Retinal pigment epithelial cell (primary cell): ENCODE measurements at regions not wholly inside any gene's neighbourhood (a gene's known extent, or its start where the extent isn't known, plus 50 kb on each side); places are given as distances from the start of the nearest gene placed in this dataset.
"Not testable (repeated sequence)": the region's sequence is repeated elsewhere in the genome, so short reads cannot be mapped to it uniquely, and the experiment has no call there.

ENCODE experiments used
- DNase-seq: peaks from one replicate; pipeline ENCODE4 v3.0.0-alpha.2; 2010; ENCODE audit warnings: low read depth
- H3K4me3 ChIP-seq: 2 replicates; pipeline ENCODE4 v1.5.1; 2011; ENCODE audit warnings: mild to moderate bottlenecking, low read length, control low read depth, moderate library complexity
- TF ChIP-seq, protein P1 (sequence below): conservative IDR thresholded peaks from 2 replicates; pipeline ENCODE4 v1.5.1; 2011; ENCODE audit warnings: low read depth, low read length, control low read depth, inconsistent platforms

DNA sequence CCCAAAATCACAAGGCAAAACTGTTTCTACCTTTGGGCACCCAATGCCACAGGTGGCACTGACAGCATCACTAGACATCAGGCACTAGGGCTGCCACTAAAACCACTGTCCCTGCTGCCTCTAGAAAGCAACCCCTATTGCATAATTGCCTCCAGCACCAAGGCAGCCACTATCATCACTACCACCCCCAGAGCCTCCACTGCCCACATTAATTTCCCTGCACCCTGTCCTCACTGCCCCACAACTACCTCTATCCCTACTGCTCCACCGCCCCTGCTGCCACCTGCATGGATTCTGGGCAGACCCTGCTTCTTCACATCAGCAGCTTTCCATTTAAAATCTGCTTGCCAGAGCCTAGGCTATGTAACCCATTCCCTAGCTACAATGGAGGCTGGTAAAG lies 68.6 kb upstream of the CACHD1 start:
- DNase-seq: no peak
- H3K4me3 ChIP-seq: no peak overlapping the region
- TF ChIP-seq, protein P1, sequence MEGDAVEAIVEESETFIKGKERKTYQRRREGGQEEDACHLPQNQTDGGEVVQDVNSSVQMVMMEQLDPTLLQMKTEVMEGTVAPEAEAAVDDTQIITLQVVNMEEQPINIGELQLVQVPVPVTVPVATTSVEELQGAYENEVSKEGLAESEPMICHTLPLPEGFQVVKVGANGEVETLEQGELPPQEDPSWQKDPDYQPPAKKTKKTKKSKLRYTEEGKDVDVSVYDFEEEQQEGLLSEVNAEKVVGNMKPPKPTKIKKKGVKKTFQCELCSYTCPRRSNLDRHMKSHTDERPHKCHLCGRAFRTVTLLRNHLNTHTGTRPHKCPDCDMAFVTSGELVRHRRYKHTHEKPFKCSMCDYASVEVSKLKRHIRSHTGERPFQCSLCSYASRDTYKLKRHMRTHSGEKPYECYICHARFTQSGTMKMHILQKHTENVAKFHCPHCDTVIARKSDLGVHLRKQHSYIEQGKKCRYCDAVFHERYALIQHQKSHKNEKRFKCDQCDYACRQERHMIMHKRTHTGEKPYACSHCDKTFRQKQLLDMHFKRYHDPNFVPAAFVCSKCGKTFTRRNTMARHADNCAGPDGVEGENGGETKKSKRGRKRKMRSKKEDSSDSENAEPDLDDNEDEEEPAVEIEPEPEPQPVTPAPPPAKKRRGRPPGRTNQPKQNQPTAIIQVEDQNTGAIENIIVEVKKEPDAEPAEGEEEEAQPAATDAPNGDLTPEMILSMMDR: no peak

DNA sequence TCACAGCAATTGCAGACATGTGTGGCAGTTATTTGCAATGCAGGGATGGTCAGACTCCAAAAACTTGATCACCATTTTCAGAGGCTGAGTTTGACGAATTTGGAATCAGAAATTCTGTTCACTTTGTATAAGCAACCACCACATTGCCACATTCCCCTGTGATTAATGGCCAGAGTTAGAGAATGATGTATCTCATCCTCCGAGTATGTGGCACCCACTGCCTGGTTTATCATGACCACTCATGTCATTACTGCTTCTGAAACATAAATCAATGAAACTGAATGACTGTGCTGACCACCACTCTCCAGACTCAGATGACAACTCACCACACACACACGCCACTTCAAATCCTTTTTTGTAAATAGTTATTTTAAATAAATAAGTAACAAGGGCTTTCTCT lies 66.6 kb upstream of the CACHD1 start:
- H3K4me3 ChIP-seq: no peak overlapping the region
- no peak for DNase-seq
- TF ChIP-seq, protein P1: no peak

- H3K4me3 ChIP-seq: no peak overlapping the region
- TF ChIP-seq, protein P1: no peak
Measured at GRCh38 chr1:64404202-64404601, 65.7 kb upstream of the CACHD1 start.

GRCh38 chr1:64405833-64406232 lies 64.1 kb upstream of the CACHD1 start:
- TF ChIP-seq, protein P1: no peak
- no peak for DNase-seq
- H3K4me3 ChIP-seq: no peak overlapping the region

More at GRCh38 chr1:64404202-64404601, 65.7 kb upstream of the CACHD1 start:
- DNase-seq: no peak

DNA sequence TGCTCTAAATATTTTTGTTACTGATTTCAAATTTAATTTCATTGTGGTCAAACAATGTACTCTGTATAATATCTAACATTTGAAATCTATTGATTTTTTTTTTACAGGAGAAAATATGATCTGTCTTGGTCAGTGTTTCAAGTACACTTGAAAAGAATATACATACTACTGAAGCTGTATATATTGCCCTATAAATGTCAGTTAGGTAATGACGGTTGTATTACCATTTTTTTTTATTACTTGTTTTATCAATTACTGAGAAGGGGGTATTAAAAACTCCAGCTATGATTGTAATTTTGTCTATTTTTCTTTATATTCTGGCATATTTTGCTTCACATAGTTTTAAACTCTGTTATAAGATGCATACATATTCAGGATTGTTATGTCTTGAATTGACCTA lies 59.7 kb upstream of the CACHD1 start:
- TF ChIP-seq, protein P1: no peak
- no peak overlapping the region for H3K4me3 ChIP-seq
- DNase-seq: no peak

GRCh38 chr1:64414855-64415546 lies 54.9 kb upstream of the CACHD1 start:
- not testable (repeated sequence) for DNase-seq, H3K4me3 ChIP-seq

- no peak overlapping the region for H3K4me3 ChIP-seq
- TF ChIP-seq, protein P1: no peak
- DNase-seq: peak; percentile 69
Measured at GRCh38 chr1:64417803-64418202, 52.1 kb upstream of the CACHD1 start.
